ENCODE measurements at regions not wholly inside any gene's neighbourhood (a gene's known extent, or its start where the extent isn't known, plus 50 kb on each side); places are given as distances from the start of the nearest gene placed in this dataset.

- 78% methylated on average over 1 of the region's 1 CpG for WGBS (ENCODE audit: insufficient coverage, low coverage, missing lambda C conversion rate)
- ChIA-PET POLR2A (interaction anchor here (0.5 kb wide), 1 partner anchor 653 kb away, joined by 3 read pairs; no protein-coding TSS in a partner anchor), CTCF (ENCODE audit: low intra/inter-chr PET ratio) (no interaction called here)
- no peak overlapping the region for H3K9ac ChIP-seq (ENCODE audit: insufficient read depth in 1 of 2, low read depth in 2 of 2, low read length in 2 of 2)
- no peaks in the 10 kb centered on the region for H3K79me2 ChIP-seq (ENCODE audit: control insufficient read depth, insufficient read depth, low read length)
- H2AFZ ChIP-seq (ENCODE audit: low read depth, low read length) = no peak overlapping the region
- no peak overlapping the region for H3K4me3 ChIP-seq
- no peak for DNase-seq (ENCODE audit: extremely low read depth in 1 of 4, low spot score in 3 of 4)
- TF ChIP-seq ESRRA (IDR thresholded peaks at IDR 0.05; ENCODE audit: borderline replicate concordance, low read depth) (no peak), ZNF436 (CRISPR knock-in tag; IDR thresholded peaks at IDR 0.05) (no peak), MCM5 (IDR thresholded peaks at IDR 0.05; ENCODE audit: low read depth) (no peak), ZNF77 (CRISPR knock-in tag; IDR thresholded peaks at IDR 0.05) (no peak), ZC3H11A (IDR thresholded peaks at IDR 0.05; ENCODE audit: low read depth, low read length) (no peak), KAT7 (CRISPR knock-in tag; IDR thresholded peaks at IDR 0.05; ENCODE audit: borderline replicate concordance) (no peak), POLR2AphosphoS2 (IDR thresholded peaks at IDR 0.05; ENCODE audit: low read length) (no peak), SMARCA5 (IDR thresholded peaks at IDR 0.05) (no peak), ATF3 (IDR thresholded peaks at IDR 0.05) (no peak), ATF3 (CRISPR knock-in tag; conservative IDR thresholded peaks at IDR 0.05) (no peak), CBX2 (IDR thresholded peaks at IDR 0.05; ENCODE audit: insufficient read depth, low read length, poor library complexity, severe bottlenecking) (no peak), NR4A1 (CRISPR knock-in tag; IDR thresholded peaks at IDR 0.05) (no peak), NR4A1 (tag; IDR thresholded peaks at IDR 0.05) (no peak), SREBF1 (IDR thresholded peaks at IDR 0.05; ENCODE audit: borderline replicate concordance, low read depth, low read length) (no peak), NFATC3 (IDR thresholded peaks at IDR 0.05) (no peak), ZNF785 (CRISPR knock-in tag; IDR thresholded peaks at IDR 0.05) (no peak)
- FAIRE-seq = no peak
- no peak overlapping the region for H3K27ac ChIP-seq (ENCODE audit: extremely low read depth, low read depth, low read length)
- no peaks in the 10 kb centered on the region for H3K9me1 ChIP-seq (ENCODE audit: control insufficient read depth, insufficient read depth, low read length)
- no peaks in the 10 kb centered on the region for H3K36me3 ChIP-seq (ENCODE audit: control insufficient read depth, insufficient read depth, low read length)
- no peaks in the 10 kb centered on the region for H3K9me3 ChIP-seq (replicated peaks; ENCODE audit: control insufficient read depth, insufficient read depth, low read depth, low read length)
- no TSS peak for BruUV-seq (replicated peaks)
- in situ Hi-C loops (cut with MboI) = no loop called here
- no peaks in the 10 kb centered on the region for H4K20me1 ChIP-seq (replicated peaks; ENCODE audit: control insufficient read depth, insufficient read depth, low read length)
- peaks cover 4 to 31% of the 10 kb centered on the region in 2 experiments; a peak in 4 of 5 replicates for H3K4me1 ChIP-seq (replicated peaks in 1 of 2; ENCODE audit: control insufficient read depth in 2 of 2, insufficient read depth in 2 of 2, low read length in 2 of 2)
- H3K4me2 ChIP-seq (ENCODE audit: insufficient read depth, low read length) = no peak overlapping the region
- intact Hi-C loops (cut with micrococcal nuclease) = no loop called here
- H3K27me3 ChIP-seq (ENCODE audit: control insufficient read depth in 2 of 2, insufficient read depth in 2 of 2, low read length in 2 of 2) = no peaks in the 10 kb centered on the region
- no peak for ATAC-seq
Observed at GRCh38 chr7:116421298-116421697, 78.2 kb upstream of the CAV2 start.

Measured in K562 (cell line).